HG02759 (cell line): ENCODE measurements at regions not wholly inside any gene's neighbourhood (a gene's known extent, or its start where the extent isn't known, plus 50 kb on each side); places are given as distances from the start of the nearest gene placed in this dataset.

Experiments
- ATAC-seq: cut with Tn5 transposase; IDR thresholded peaks from one replicate; pipeline ENCODE4 v1.9.1; 2021; ENCODE audit warnings: mild to moderate bottlenecking, moderate library complexity; ENCODE audit not compliant: unreplicated experiment

DNA sequence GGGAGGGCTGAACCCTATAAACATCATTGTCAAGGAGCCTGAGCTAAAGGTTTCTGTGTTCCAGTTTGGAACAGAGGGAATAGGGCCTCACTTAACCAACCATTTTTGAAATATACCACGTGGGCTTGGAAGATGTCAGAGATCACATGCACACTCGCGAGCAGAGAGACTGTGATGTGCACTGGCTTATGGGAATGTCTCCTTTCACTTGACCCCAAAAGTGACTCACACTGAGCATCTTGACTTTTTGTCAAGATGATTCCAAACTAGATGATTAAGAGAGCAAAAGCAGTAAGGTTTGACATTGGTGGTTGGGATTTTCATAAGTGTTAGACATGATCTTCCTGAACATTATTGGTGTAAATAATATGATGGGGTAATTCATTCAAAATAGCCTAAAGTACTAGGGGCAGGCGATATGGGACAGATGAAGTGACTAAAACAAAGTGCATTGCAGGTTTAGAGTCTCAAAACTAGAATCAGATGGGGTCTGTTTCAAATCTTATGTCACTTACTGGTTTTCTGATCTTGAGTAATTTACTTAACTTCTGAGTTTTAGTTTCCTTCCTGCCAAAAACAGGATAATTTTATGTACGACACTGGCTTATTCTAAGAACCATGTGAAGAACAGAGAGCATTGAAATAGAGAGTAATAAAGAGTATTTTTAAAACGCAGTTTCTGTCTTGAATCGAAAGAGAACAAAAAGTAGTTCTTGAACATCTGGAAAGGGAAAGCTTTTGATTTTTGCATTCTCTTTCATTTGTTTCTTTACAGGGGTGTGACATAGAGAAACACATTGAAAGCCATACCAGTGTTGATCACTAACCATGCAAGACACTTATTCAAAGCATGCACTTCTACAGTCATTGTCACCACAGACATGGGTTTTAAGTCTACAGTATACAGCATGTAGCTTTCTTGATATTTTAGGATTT, 383.0 kb downstream of the DIRAS2 start:
- no peak for ATAC-seq

- ATAC-seq = no peak
Observed at GRCh38 chr9:90261698-90262097, 380.9 kb downstream of the DIRAS2 start.

DNA sequence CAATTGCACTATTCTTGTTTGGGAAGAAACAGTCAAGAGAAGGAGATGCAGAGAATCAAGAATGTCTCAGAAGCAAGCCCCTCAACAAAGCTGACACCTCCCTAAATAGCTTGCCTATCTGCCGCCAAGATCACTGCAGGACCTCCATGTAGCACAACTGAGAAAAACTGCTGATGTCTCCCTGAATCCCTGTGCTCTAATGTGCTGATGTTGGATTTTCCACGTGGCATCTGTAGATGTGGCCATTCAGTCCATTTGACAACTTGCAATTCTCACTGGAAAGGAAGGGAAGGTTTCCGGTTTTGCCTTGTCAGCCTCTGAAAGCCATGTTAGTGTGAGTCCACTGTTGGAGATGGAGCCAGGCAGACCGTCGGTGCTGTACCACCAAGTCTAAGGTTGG, 374.0 kb downstream of the DIRAS2 start:
- no peak for ATAC-seq

DNA sequence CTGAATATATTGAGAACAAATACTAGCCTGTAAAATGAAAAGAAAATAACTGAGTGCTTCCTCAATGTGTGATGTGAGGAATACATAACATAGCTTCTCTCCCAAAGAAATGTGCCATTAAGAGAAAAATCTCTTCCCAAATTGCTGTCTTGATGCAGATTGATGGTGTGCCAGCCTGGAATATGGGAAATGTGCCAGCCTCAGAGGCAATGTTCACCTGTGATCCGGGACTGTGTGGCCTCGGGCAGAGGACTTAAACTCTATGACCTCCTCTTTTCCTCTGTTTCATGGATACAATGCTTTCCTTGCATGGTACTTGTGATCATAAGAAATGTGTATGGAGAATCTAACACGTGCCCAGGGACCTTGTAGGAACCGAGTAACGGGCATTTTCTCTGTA, 370.9 kb downstream of the DIRAS2 start:
- no peak for ATAC-seq

DNA sequence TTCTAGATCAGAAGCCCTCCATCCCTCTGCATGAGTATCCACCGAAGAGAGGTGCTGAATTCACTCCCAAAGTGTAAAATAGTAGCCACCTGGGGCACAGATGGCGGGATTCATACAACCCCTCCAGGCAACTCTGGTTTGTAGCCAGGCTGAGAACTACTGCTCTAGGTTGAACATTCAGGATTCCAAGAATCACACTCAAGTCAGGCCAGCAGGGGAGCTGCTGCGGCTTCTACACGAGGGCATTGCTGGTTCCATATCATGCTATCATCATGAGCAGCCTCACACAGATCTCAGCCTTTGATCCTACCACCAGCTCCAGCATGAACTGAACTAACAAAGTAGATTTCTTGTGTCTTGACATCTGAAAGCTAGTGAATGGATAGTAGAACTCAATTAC, 367.9 kb downstream of the DIRAS2 start:
- no peak for ATAC-seq

- ATAC-seq = no peak
Observed at GRCh38 chr9:90285946-90286345, 356.7 kb downstream of the DIRAS2 start.

DNA sequence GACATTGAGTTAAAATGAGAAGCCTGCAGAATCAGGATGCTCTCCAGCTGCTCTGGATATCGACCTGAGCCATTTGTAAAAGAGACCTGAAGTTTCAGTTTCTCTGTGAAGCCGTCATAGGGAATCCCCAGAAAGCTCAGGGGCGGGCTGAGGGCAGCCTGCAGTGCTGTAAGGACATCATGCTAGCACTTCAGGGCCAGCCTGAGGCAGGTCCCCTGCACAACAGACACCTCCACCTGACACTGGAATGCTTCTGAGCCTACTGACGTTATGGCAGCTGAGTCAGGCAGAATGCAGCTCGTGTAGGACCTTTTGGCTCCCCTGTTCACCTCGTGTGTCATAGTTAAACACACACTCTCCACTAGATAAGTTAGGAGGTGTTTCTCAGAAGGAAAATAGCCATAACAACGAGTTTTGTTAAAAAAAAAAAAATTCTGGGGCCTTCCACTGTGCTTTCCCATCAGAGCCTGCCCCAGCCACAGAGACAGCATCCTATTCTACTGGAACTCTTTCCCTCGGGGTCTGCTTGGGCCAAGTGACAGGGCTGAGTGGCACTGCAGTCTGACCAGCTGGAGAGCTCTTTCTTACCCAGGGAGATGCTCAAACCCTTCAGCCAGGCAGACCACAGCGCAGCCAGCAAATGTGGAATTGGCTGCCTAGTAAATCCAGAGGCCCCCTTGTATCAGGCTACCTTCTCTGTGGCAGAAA, 354.9 kb downstream of the DIRAS2 start:
- ATAC-seq = peak; percentile 97

DNA sequence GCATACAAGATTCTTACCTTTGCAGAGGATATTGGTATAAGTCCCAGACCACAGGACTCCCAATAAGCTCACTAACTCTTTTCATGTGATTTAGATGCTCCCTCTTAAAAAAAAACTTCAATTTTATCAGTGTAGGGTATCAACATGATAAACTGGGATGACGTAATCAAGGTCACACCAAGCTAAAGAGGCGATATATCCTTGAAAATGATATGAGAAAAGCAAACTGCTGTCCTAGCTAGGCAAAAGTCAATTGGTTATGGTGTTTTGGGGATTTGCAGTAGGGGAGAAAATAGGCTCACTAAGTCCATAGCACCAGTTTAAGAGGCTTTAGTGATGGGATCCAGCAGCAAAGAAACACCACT, 354.4 kb downstream of the DIRAS2 start:
- no peak for ATAC-seq

GRCh38 chr9:90290716-90291485, 351.7 kb downstream of the DIRAS2 start:
- ATAC-seq = no peak

DNA sequence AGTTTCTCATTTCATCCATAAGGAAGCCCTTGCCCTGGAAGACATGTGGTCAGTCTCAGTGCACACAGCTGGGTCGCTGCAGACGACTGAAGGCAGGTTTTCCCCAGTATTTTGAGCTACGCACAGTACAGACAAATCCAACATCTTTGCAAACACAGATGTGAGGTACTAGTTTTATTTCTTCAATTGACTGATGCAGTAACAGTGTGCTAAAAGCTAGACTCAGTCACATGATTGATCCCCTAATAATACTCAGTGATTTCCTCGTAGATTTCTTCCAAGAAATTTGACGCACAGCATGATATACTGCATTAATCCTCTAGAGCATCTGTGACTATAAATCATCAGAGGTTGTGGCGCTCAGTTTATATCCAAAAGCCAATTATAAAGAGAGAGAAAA, 346.1 kb downstream of the DIRAS2 start:
- no peak for ATAC-seq

DNA sequence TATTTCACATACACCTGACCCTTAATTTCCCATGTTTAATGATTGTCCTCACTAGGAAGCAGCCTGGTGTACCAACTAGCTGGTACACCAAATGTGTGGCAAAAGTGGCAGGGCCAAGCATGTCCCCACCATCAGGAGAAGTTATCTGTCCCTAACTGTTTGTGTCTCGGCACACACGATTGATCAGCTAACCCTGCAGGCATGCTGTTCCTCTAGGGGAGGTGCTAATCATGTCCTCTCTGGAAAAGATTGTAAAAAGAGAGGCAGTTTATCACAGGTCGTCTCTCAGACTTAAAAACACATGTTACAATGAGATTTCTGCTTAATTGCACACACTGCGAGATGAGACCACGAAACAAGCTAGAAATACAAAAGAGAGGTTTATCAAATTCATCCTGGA, 342.7 kb downstream of the DIRAS2 start:
- no peak for ATAC-seq

DNA sequence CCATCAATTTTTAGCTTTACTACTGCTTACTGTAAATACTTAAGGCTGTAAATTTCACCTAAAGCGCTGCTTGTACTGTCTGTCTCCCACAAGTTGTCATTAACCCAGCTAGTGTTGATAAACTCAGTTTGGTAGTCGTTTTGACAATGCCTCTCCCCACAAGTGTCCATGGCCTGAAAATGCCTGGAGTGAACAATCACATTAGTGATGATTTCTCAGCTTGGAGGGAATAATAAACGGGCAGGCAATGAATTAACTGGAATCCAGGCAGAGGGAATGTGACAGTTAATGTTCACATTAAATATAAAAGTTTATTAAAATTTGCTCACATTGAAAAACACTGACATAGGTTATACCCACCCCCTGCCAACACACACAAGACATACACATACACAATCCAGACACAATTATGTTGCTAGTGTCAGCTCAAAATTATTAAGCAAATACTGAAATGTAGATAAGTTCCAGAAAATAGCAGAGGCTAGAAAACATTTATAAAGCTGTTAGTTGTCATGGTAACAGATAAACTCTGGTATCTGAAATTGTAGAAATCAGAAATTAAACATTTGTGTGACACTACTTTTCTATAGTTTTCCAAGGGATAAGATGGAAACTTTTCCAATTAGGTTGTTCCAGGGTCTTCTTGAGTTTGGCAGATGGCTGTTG, 341.9 kb downstream of the DIRAS2 start:
- no peak for ATAC-seq

DNA sequence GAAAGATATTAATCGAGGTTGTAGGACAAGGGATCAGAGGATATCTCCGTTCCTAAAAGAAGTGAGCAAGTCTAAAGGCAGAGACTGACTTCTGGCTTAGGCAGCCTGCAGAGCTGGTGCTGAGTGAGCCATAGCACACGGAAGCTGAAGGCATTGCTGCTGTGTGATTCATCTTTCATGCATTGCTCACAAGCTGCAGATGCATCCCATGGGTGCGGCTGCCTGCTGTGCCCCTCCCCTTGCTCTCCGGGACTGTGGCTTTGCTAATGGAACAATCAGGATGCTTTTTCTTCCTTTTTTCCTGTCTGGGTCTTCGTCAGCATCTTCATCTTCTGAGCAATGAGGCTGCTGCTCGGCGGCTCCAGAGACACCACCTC, 341.4 kb downstream of the DIRAS2 start:
- ATAC-seq = no peak

DNA sequence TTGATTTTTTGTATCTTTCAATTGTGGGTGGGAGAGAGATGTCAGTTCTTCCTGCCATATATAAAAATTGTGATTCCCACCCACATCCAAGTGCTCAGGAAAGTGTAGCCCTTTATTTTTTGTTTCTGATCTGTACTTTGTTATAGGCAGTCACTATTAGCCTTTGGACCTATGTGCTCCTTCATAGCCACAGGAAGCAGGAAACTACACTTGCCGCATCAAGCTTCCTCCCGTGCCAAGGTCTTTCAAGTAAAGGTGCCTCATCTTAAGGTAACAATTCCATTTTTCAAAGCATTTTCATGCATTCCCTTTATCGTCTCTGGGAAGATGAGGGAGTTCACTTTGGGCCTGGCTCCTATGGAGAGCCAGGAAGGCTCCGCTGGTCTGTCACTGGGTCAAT, 339.0 kb downstream of the DIRAS2 start:
- no peak for ATAC-seq

- ATAC-seq = no peak
Observed at GRCh38 chr9:90306158-90306557, 336.5 kb downstream of the DIRAS2 start.

GRCh38 chr9:90307167-90307833, 335.3 kb downstream of the DIRAS2 start:
- ATAC-seq = no peak

- no peak for ATAC-seq
Observed at GRCh38 chr9:90307891-90308290, 334.7 kb downstream of the DIRAS2 start.

GRCh38 chr9:90308691-90309090, 333.9 kb downstream of the DIRAS2 start:
- no peak for ATAC-seq

DNA sequence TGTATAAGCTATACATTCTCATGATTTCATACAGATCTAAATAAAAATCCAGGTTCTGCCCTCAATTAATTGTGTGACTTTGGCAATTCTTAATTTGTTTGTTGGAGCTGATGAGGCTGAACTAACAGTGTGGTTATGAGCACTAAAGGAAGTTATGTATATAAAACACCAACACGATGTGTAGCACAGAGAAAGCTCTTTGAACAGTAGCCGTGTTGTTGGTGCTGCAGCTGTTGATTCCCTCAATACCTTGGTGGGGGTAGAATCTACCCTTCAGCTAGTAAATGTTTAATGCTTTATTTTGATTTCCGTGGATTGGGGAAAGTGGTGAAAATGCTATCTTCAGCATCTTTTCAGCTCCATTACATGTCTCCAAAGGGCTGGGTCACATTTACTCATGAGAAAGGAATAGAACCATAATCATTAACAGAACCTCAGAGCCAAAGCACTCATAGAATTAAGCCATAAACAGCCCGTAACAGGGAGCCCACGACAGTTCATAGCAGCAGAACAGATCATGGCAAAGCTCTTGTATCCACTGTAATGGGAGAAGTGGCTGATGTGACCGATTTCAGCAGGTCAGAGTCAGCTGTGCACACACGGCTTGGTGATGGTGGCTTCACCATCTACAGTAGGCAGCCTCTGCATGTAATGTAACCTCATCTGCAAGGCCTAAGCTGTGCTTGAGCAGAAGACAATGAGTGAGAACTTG, 332.7 kb downstream of the DIRAS2 start:
- no peak for ATAC-seq

DNA sequence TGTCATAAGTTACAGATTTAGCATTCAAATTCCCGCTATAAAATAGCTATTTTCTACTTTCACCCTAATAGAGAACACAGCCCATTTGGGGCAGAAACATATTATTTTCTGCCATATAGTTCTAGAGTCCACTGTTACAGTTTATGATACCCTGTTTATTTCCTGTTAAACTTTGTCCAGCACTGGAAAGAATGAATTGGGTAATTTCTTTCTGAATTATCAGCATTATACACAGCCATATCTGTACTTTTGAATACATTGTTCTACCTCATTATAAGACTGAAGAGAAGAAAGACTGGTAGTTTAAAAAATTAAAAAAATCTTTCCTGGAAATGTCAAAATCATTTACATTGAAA, 332.1 kb downstream of the DIRAS2 start:
- no peak for ATAC-seq
